GM19035 (cell line): ENCODE measurements at regions not wholly inside any gene's neighbourhood (a gene's known extent, or its start where the extent isn't known, plus 50 kb on each side); places are given as distances from the start of the nearest gene placed in this dataset.

Source experiments
- ATAC-seq: cut with Tn5 transposase; IDR thresholded peaks from one replicate; pipeline ENCODE4 v1.9.1; 2021; ENCODE audit not compliant: unreplicated experiment

GRCh38 chr14:101116486-101117130, 213.1 kb upstream of the RTL1 start:
- ATAC-seq: no peak

- ATAC-seq: no peak
These were observed 214.0 kb upstream of the RTL1 start for GRCh38 chr14:101117543-101117942.

- ATAC-seq: no peak
These were observed 214.7 kb upstream of the RTL1 start for GRCh38 chr14:101118233-101118632.

GRCh38 chr14:101118746-101119591, 215.4 kb upstream of the RTL1 start:
- ATAC-seq: no peak

- no peak for ATAC-seq
These were observed 216.5 kb upstream of the RTL1 start for GRCh38 chr14:101119830-101120571.

GRCh38 chr14:101120641-101121507, 217.4 kb upstream of the RTL1 start:
- ATAC-seq: no peak

GRCh38 chr14:101121508-101122139, 218.1 kb upstream of the RTL1 start:
- ATAC-seq: no peak

- ATAC-seq: no peak
These were observed 219.0 kb upstream of the RTL1 start for GRCh38 chr14:101122237-101123141.

- no peak for ATAC-seq
These were observed 220.3 kb upstream of the RTL1 start for GRCh38 chr14:101123618-101124510.

GRCh38 chr14:101124815-101125214, 221.3 kb upstream of the RTL1 start:
- no peak for ATAC-seq

- ATAC-seq: no peak
These were observed 221.8 kb upstream of the RTL1 start for GRCh38 chr14:101125313-101125712.

GRCh38 chr14:101125719-101126651, 222.5 kb upstream of the RTL1 start:
- no peak for ATAC-seq

- no peak for ATAC-seq
These were observed 223.2 kb upstream of the RTL1 start for GRCh38 chr14:101126731-101127130.

GRCh38 chr14:101127224-101127623, 223.7 kb upstream of the RTL1 start:
- ATAC-seq: no peak

- ATAC-seq: no peak
These were observed 225.2 kb upstream of the RTL1 start for GRCh38 chr14:101128478-101129321.

- ATAC-seq: no peak
These were observed 226.1 kb upstream of the RTL1 start for GRCh38 chr14:101129521-101130167.
